ENCODE measurements at regions not wholly inside any gene's neighbourhood (a gene's known extent, or its start where the extent isn't known, plus 50 kb on each side); places are given as distances from the start of the nearest gene placed in this dataset.

GRCh38 chr6:16033214-16033613 lies 95.7 kb upstream of the MYLIP start (continued):
- TF ChIP-seq ZBTB4 (CRISPR knock-in tag; IDR thresholded peaks at IDR 0.05) (no peak), YY1 (IDR thresholded peaks at IDR 0.05; ENCODE audit: low read depth, low read length) (no peak), BMI1 (IDR thresholded peaks at IDR 0.05; ENCODE audit: borderline replicate concordance) (no peak), GABPA (IDR thresholded peaks at IDR 0.05; ENCODE audit: low read depth) (no peak), CTCF (IDR thresholded peaks at IDR 0.05 in 2 of 3, conservative IDR thresholded peaks at IDR 0.05 in 1 of 3; ENCODE audit: control insufficient read depth in 2 of 3, extremely low read depth in 1 of 3, insufficient read depth in 1 of 3, low read depth in 3 of 3, low read length in 3 of 3) (no peak), HSF1 (IDR thresholded peaks at IDR 0.05; ENCODE audit: low read depth, low read length) (no peak), RCOR1 (conservative IDR thresholded peaks at IDR 0.05; ENCODE audit: low read depth, low read length) (no peak), TBL1XR1 (IDR thresholded peaks at IDR 0.05; ENCODE audit: low read depth, low read length) (no peak), TAF1 (IDR thresholded peaks at IDR 0.05; ENCODE audit: borderline replicate concordance, low read depth, low read length) (no peak), GATAD2B (conservative IDR thresholded peaks at IDR 0.05; ENCODE audit: low read depth) (no peak), NKRF (conservative IDR thresholded peaks at IDR 0.05) (no peak), KLF5 (IDR thresholded peaks at IDR 0.05; ENCODE audit: partially characterized antibody) (no peak), ATF7 (IDR thresholded peaks at IDR 0.05; ENCODE audit: low read depth) (no peak), IRF5 (IDR thresholded peaks at IDR 0.05; ENCODE audit: borderline replicate concordance) (no peak), ZNF384 (IDR thresholded peaks at IDR 0.05; ENCODE audit: borderline replicate concordance, low read depth, low read length) (peak; percentile 35; the same call in 1 of the 2 replicates), FOS (IDR thresholded peaks at IDR 0.05; ENCODE audit: borderline replicate concordance, extremely low read depth, insufficient read length) (no peak), RELA (IDR thresholded peaks at IDR 0.05; ENCODE audit: borderline replicate concordance, partially characterized antibody) (no peak)

Measured in GM12878 (cell line).